HUDEP-2 (cell line): ENCODE measurements at regions not wholly inside any gene's neighbourhood (a gene's known extent, or its start where the extent isn't known, plus 50 kb on each side); places are given as distances from the start of the nearest gene placed in this dataset.
"Not testable (repeated sequence)": the region's sequence is repeated elsewhere in the genome, so short reads cannot be mapped to it uniquely, and the experiment has no call there.

ENCODE experiments used
- DNase-seq, 76 experiments: peaks; one replicate each; lab custom pipeline; 2025; ENCODE audit not compliant: unreplicated experiment in 76 of 76; lab: John Stamatoyannopoulos, UW

- no peak for DNase-seq
Measured at GRCh38 chr12:19760611-19761010, 321.3 kb downstream of the AEBP2 start.

GRCh38 chr12:19761463-19761862, 322.2 kb downstream of the AEBP2 start:
- no peak for DNase-seq

- no peak for DNase-seq
Measured at GRCh38 chr12:19763488-19763887, 324.2 kb downstream of the AEBP2 start.

- no peak for DNase-seq
Measured at GRCh38 chr12:19764408-19764807, 325.1 kb downstream of the AEBP2 start.

- no peak for DNase-seq
Measured at GRCh38 chr12:19771858-19772257, 332.6 kb downstream of the AEBP2 start.

- no peak for DNase-seq
Measured at GRCh38 chr12:19772776-19773175, 333.5 kb downstream of the AEBP2 start.

GRCh38 chr12:19775241-19775640, 335.9 kb downstream of the AEBP2 start:
- DNase-seq = no peak

- DNase-seq = not testable (repeated sequence)
Measured at GRCh38 chr12:19775976-19776375, 336.7 kb downstream of the AEBP2 start.

GRCh38 chr12:19778172-19778571, 338.9 kb downstream of the AEBP2 start:
- DNase-seq = no peak

- DNase-seq = no peak
Measured at GRCh38 chr12:19778797-19779196, 339.5 kb downstream of the AEBP2 start.

GRCh38 chr12:19779395-19780056, 340.2 kb downstream of the AEBP2 start:
- no peak for DNase-seq

- DNase-seq = no peak
Measured at GRCh38 chr12:19780460-19780859, 341.2 kb downstream of the AEBP2 start.

- DNase-seq = no peak
Measured at GRCh38 chr12:19783547-19784444, 344.5 kb downstream of the AEBP2 start.

- no peak for DNase-seq
Measured at GRCh38 chr12:19792028-19792427, 352.7 kb downstream of the AEBP2 start.

- DNase-seq = no peak
Measured at GRCh38 chr12:19794116-19794515, 354.8 kb downstream of the AEBP2 start.

- DNase-seq = no peak
Measured at GRCh38 chr12:19799216-19799615, 359.9 kb downstream of the AEBP2 start.

GRCh38 chr12:19799895-19800602, 360.8 kb downstream of the AEBP2 start:
- DNase-seq = no peak

- DNase-seq = no peak
Measured at GRCh38 chr12:19800884-19801283, 361.6 kb downstream of the AEBP2 start.

- no peak for DNase-seq
Measured at GRCh38 chr12:19801941-19802340, 362.6 kb downstream of the AEBP2 start.

- DNase-seq = no peak
Measured at GRCh38 chr12:19802915-19803314, 363.6 kb downstream of the AEBP2 start.

GRCh38 chr12:19804737-19805136, 365.4 kb downstream of the AEBP2 start:
- no peak for DNase-seq
